ENCODE measurements at regions not wholly inside any gene's neighbourhood (a gene's known extent, or its start where the extent isn't known, plus 50 kb on each side); places are given as distances from the start of the nearest gene placed in this dataset.
"Not testable (repeated sequence)": the region's sequence is repeated elsewhere in the genome, so short reads cannot be mapped to it uniquely, and the experiment has no call there.

GRCh38 chr9:75333624-75334023, 245.3 kb downstream of the OSTF1 start:
- Histone ChIP-seq H3K27ac (no peak overlapping the region), H3K9me3 (ENCODE audit: low read depth, low read length) (no peaks in the 10 kb centered on the region), H3K9ac (ENCODE audit: insufficient read length) (no peak overlapping the region), H3K36me3 (ENCODE audit: insufficient read depth, low read length) (no peaks in the 10 kb centered on the region), H3K4me3 (no peak overlapping the region)
- no peak for DNase-seq (ENCODE audit: low read depth, low spot score)
- TF ChIP-seq FOXP2 (optimal IDR thresholded peaks at IDR 0.05; ENCODE audit: control extremely low read depth, extremely low read length, insufficient read depth) (no peak), EZH2 (IDR thresholded peaks at IDR 0.05) (no peak), POLR2AphosphoS5 (IDR thresholded peaks at IDR 0.05; ENCODE audit: borderline replicate concordance, low read depth, low read length) (no peak)

GRCh38 chr9:75358846-75359245, 270.5 kb downstream of the OSTF1 start:
- H3K27ac ChIP-seq = no peak overlapping the region
- no peaks in the 10 kb centered on the region for H3K9me3 ChIP-seq (ENCODE audit: low read depth, low read length)
- H3K36me3 ChIP-seq (ENCODE audit: insufficient read depth, low read length) = no peaks in the 10 kb centered on the region
- no peak overlapping the region for H3K9ac ChIP-seq (ENCODE audit: insufficient read length)
- no peak overlapping the region for H3K4me3 ChIP-seq
- no peak for DNase-seq (ENCODE audit: low read depth, low spot score)
- TF ChIP-seq EZH2 (IDR thresholded peaks at IDR 0.05) (no peak), POLR2AphosphoS5 (IDR thresholded peaks at IDR 0.05; ENCODE audit: borderline replicate concordance, low read depth, low read length) (no peak), FOXP2 (optimal IDR thresholded peaks at IDR 0.05; ENCODE audit: control extremely low read depth, extremely low read length, insufficient read depth) (no peak)

- H3K27ac ChIP-seq = no peak overlapping the region
- TF ChIP-seq EZH2 (IDR thresholded peaks at IDR 0.05) (no peak), FOXP2 (optimal IDR thresholded peaks at IDR 0.05; ENCODE audit: control extremely low read depth, extremely low read length, insufficient read depth) (no peak), POLR2AphosphoS5 (IDR thresholded peaks at IDR 0.05; ENCODE audit: borderline replicate concordance, low read depth, low read length) (no peak)
- H3K9me3 ChIP-seq (ENCODE audit: low read depth, low read length) = no peaks in the 10 kb centered on the region
- DNase-seq (ENCODE audit: low read depth, low spot score) = no peak
- no peak overlapping the region for H3K4me3 ChIP-seq
- H3K36me3 ChIP-seq (ENCODE audit: insufficient read depth, low read length) = no peaks in the 10 kb centered on the region
- H3K9ac ChIP-seq (ENCODE audit: insufficient read length) = no peak overlapping the region
Measured at GRCh38 chr9:75359638-75360037, 271.3 kb downstream of the OSTF1 start.

GRCh38 chr9:75360252-75360651, 271.9 kb downstream of the OSTF1 start:
- H3K9ac ChIP-seq (ENCODE audit: insufficient read length) = no peak overlapping the region
- H3K9me3 ChIP-seq (ENCODE audit: low read depth, low read length) = no peaks in the 10 kb centered on the region
- no peak overlapping the region for H3K4me3 ChIP-seq
- no peak overlapping the region for H3K27ac ChIP-seq
- no peak for DNase-seq (ENCODE audit: low read depth, low spot score)
- H3K36me3 ChIP-seq (ENCODE audit: insufficient read depth, low read length) = no peaks in the 10 kb centered on the region
- TF ChIP-seq EZH2 (IDR thresholded peaks at IDR 0.05) = no peak
- TF ChIP-seq FOXP2 (optimal IDR thresholded peaks at IDR 0.05; ENCODE audit: control extremely low read depth, extremely low read length, insufficient read depth) = no peak
- TF ChIP-seq POLR2AphosphoS5 (IDR thresholded peaks at IDR 0.05; ENCODE audit: borderline replicate concordance, low read depth, low read length) = no peak

- not testable (repeated sequence) for H3K9me3 ChIP-seq (ENCODE audit: low read depth, low read length); H3K9ac ChIP-seq (ENCODE audit: insufficient read length); H3K27ac ChIP-seq; H3K4me3 ChIP-seq; H3K36me3 ChIP-seq (ENCODE audit: insufficient read depth, low read length); DNase-seq (ENCODE audit: low read depth, low spot score)
Measured at GRCh38 chr9:75362446-75362845, 274.1 kb downstream of the OSTF1 start.

- no peak for DNase-seq (ENCODE audit: low read depth, low spot score)
- H3K9ac ChIP-seq (ENCODE audit: insufficient read length) = no peak overlapping the region
- H3K4me3 ChIP-seq = no peak overlapping the region
- H3K36me3 ChIP-seq (ENCODE audit: insufficient read depth, low read length) = no peaks in the 10 kb centered on the region
- H3K9me3 ChIP-seq (ENCODE audit: low read depth, low read length) = no peaks in the 10 kb centered on the region
- TF ChIP-seq FOXP2 (optimal IDR thresholded peaks at IDR 0.05; ENCODE audit: control extremely low read depth, extremely low read length, insufficient read depth) (no peak), EZH2 (IDR thresholded peaks at IDR 0.05) (no peak), POLR2AphosphoS5 (IDR thresholded peaks at IDR 0.05; ENCODE audit: borderline replicate concordance, low read depth, low read length) (no peak)
- no peak overlapping the region for H3K27ac ChIP-seq
Measured at GRCh38 chr9:75365196-75365595, 276.9 kb downstream of the OSTF1 start.

GRCh38 chr9:75369989-75370388, 281.7 kb downstream of the OSTF1 start:
- no peak overlapping the region for H3K27ac ChIP-seq
- no peak for DNase-seq (ENCODE audit: low read depth, low spot score)
- no peaks in the 10 kb centered on the region for H3K9me3 ChIP-seq (ENCODE audit: low read depth, low read length)
- H3K9ac ChIP-seq (ENCODE audit: insufficient read length) = no peak overlapping the region
- TF ChIP-seq EZH2 (IDR thresholded peaks at IDR 0.05) = no peak
- H3K4me3 ChIP-seq = no peak overlapping the region
- no peaks in the 10 kb centered on the region for H3K36me3 ChIP-seq (ENCODE audit: insufficient read depth, low read length)

GRCh38 chr9:75372499-75373268, 284.4 kb downstream of the OSTF1 start:
- H3K27ac ChIP-seq = no peak overlapping the region
- no peak overlapping the region for H3K4me3 ChIP-seq
- TF ChIP-seq FOXP2 (optimal IDR thresholded peaks at IDR 0.05; ENCODE audit: control extremely low read depth, extremely low read length, insufficient read depth) = no peak
- no peak for TF ChIP-seq EZH2 (IDR thresholded peaks at IDR 0.05)
- TF ChIP-seq POLR2AphosphoS5 (IDR thresholded peaks at IDR 0.05; ENCODE audit: borderline replicate concordance, low read depth, low read length) = no peak

GRCh38 chr9:75376680-75377254, 288.5 kb downstream of the OSTF1 start:
- Histone ChIP-seq H3K27ac (peak overlapping the region; percentile 70), H3K36me3 (ENCODE audit: insufficient read depth, low read length) (peaks cover 8% of the 10 kb centered on the region; the same call in 1 of the 2 replicates), H3K9me3 (ENCODE audit: low read depth, low read length) (no peaks in the 10 kb centered on the region), H3K4me3 (no peak overlapping the region), H3K9ac (ENCODE audit: insufficient read length) (no peak overlapping the region)
- TF ChIP-seq POLR2AphosphoS5 (IDR thresholded peaks at IDR 0.05; ENCODE audit: borderline replicate concordance, low read depth, low read length) (no peak), FOXP2 (optimal IDR thresholded peaks at IDR 0.05; ENCODE audit: control extremely low read depth, extremely low read length, insufficient read depth) (no peak), EZH2 (IDR thresholded peaks at IDR 0.05) (no peak)
- DNase-seq (ENCODE audit: low read depth, low spot score) = no peak

More at GRCh38 chr9:75372499-75373268, 284.4 kb downstream of the OSTF1 start:
- no peak for DNase-seq (ENCODE audit: low read depth, low spot score)
- Histone ChIP-seq H3K36me3 (ENCODE audit: insufficient read depth, low read length) (no peaks in the 10 kb centered on the region), H3K9me3 (ENCODE audit: low read depth, low read length) (no peaks in the 10 kb centered on the region), H3K9ac (ENCODE audit: insufficient read length) (no peak overlapping the region)
